GM19452 (cell line): ENCODE measurements at regions not wholly inside any gene's neighbourhood (a gene's known extent, or its start where the extent isn't known, plus 50 kb on each side); places are given as distances from the start of the nearest gene placed in this dataset.
"Not testable (repeated sequence)": the region's sequence is repeated elsewhere in the genome, so short reads cannot be mapped to it uniquely, and the experiment has no call there.

Source experiments
- ATAC-seq: cut with Tn5 transposase; IDR thresholded peaks from one replicate; pipeline ENCODE4 v1.9.1; 2021; ENCODE audit not compliant: unreplicated experiment

DNA sequence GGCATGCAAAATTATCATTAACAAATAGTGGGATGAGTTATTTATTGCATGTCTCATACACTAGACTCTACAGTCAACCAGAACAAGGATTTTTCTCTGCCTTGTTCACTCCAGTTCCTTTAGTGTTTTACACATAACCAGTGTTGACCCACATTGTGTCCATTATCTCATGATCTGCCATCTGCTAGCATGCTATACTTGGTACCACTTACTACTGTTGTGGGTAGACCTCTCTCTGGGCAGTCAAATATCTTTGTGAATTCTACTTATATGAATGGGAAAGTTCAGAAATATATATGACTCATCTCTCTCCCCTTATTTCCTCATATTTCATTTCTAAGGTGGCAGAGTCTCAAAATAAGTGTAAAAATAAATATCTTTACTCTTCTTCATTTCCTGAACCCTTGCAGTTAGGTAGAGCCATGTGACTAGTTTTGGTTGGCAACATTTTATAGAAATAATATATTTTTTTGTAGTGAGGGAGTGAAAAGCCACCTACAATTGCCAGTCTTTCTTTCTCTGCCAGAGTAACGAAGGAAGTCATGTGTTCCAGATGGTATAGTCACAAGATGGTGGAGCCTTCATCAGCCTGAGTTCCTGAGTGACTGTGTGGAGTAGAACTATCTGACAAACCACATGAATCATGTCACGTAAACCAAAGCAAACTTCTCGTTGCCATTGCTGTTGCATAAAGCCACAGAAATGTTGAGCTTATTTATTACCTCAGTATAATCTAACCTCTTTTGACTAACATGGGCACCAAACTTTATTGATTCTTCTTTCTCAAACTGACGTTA lies 704.0 kb downstream of the RNF144A start:
- ATAC-seq, result no peak

DNA sequence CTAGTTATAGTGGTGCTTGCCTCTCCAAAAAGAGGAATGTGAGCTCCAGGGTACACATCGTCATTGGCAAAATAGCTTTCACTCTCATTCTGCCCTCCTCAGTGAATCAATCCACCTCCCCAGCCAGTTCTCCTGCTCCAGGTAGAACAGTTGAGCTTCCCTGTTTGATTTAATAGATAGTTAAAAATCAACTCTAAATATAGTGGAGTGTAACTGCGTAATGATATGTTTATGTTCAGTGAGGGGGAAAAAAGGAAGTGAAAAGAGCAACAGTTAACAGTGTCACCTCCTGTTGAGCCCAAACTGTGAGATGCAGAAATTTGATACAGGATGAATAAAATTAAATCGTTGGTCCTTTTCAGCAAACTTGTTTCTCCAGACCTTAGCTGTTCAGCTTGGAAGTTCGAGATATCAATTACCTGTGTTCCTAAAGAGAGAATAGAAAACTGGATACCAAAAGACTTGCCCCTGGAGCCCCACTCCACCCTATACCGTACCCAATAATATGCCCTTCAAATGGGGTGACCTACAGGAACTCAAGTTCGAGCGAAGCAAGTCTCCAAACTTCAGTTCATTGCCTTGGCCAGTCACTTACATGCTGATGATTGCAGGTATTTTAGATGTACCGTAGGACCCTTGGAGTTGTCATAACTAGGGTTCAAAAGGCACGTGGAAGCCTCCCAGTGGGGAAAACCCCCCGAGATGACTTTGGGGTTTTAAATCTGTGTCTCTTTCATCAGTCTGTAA lies 708.4 kb downstream of the RNF144A start:
- ATAC-seq, result no peak

DNA sequence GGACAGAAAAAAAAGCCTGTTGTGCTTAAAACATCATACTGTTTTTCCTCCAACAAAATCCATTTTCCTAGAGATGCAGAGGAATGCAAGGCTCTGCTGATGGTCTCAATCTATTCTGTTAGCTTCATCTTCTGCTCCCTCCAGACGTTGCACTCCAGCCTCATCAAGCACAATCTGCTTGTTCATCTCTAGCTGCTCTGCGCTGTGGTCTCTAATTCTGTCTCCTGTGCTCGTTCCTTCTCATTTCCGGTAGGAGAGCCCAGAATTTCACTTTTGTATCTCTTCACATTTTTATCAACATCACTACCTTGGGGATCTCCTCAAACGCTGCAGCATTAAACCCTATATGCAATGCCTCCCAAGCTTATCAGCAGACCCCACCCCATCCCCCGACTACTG lies 708.9 kb downstream of the RNF144A start:
- ATAC-seq, result no peak

DNA sequence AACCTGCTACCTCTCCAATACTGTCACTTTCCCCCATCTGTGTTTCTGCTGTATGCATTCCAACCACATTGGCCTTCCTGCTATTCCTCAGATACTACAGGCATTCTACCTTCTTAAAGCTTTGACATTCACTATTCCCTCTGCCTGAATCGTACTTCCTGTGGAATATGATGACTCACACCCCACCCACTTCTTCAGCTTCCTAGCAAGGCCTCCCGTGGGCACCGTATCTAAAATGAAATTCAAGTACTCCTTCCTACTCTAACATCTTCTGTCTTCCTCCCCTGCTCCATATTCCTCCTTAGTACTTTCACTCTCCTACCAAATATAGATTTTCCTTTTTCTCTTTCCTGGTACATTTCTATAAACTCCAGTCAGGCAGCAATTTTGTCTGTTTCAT lies 710.4 kb downstream of the RNF144A start:
- ATAC-seq, result no peak

GRCh38 chr2:7632420-7632819 lies 715.2 kb downstream of the RNF144A start:
- ATAC-seq, result no peak

GRCh38 chr2:7633566-7634153 lies 716.4 kb downstream of the RNF144A start:
- no peak for ATAC-seq

DNA sequence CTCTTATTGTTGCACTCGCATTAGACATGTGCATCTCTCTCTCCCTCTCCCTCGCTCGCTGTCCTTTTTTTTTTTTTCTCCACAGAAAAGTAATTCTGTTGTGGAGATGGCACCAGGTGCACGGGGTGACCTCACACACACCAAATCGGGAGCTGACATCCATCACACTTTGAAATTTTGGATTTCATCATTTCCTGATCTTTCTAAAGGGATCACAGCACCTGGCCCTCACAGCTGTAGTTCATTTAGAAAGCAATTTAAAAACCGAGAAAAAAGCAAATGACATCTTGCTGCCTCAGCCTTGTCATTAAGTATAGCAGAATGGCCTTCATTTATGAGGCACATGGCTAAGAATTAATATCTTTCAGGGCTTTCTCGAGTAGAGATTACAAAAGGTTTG lies 717.2 kb downstream of the RNF144A start:
- ATAC-seq, result no peak

DNA sequence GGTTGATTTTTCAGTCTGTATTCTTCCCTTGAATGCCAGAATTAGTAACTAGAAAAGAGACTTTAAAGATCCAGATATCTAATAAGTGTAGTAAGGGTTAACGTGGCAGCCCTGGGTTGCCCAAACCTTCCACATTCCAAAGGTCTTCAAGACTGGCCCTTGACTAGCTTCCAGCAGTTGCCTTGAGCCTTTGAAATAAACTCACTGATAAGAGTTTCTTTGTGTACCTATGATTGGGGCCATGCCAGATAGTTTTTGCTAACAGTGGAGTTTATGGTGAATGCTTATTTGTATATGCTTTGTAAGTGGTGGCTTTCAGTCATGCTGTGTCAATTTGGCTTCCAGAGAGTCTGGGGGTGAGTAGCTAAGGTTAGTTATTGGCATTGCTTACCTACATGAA lies 722.3 kb downstream of the RNF144A start:
- no peak for ATAC-seq

DNA sequence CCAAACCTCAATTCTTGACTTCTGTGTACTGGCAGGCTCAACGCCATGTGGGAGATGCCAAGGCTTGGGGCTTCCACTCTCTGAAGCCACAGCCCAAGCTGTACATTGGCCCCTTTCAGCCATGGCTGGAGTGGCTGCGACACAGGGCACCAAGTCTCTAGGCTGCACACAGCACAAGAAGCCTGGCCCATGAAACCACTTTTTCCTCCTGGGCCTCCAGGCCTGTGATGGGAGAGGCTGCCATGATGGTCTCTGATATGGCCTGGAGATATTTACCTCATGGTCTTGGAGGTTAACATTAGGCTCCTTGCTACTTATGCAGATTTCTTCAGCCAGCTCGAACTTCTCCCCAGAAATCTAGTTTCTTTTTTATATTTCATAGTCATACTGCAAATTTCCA lies 724.1 kb downstream of the RNF144A start:
- ATAC-seq, result not testable (repeated sequence)

- no peak for ATAC-seq
Observed at GRCh38 chr2:7646024-7646423, 728.8 kb downstream of the RNF144A start.

GRCh38 chr2:7646661-7647060 lies 729.4 kb downstream of the RNF144A start:
- no peak for ATAC-seq

DNA sequence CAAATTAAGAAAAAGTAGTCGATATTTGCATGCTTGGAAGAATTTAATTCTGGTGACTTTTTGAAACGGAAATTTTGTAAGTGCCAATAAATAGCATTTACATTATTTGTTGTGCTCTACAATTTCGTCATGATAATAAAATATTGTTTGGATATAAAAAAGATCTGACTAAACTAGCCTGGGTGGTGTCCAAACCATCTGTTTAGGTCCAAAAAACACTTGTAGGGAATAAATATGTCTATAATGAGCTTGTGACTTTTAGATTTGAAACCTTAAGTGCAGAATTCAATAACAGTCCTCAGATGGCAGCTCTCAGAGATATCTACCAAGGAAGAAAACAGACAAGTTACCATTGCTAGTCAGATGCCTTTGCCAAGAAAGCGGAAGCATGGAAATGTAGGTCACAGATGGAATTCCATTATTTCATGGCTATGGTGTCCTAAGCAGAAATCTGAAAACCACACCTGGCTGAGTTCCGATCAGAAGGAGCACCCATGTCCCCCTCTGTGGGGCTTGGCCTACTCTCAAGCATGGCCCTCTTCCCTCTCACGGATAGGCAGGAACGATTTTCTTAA lies 731.1 kb downstream of the RNF144A start:
- no peak for ATAC-seq

GRCh38 chr2:7649461-7650228 lies 732.4 kb downstream of the RNF144A start:
- ATAC-seq, result no peak

DNA sequence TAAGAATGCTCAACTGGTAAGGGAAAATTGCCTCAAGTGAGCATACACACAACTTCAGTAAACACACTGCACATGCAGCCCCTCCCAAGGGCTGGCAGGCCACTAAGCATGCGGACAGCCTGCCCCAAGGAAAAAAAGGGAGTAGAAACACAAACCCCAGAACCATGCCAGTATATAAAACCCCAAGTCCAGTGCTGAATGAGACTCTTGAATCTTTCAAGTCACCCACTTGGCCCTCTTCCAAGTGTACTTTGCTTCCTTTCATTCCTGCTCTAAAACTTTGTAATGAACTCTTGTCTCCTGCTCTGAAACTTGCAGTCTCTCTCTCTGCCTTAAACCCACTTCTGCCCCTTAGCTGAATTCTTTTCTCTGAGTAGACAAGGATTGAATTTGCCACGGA lies 736.4 kb downstream of the RNF144A start:
- ATAC-seq, result no peak

GRCh38 chr2:7655629-7656028 lies 738.4 kb downstream of the RNF144A start:
- no peak for ATAC-seq

GRCh38 chr2:7657526-7657925 lies 740.3 kb downstream of the RNF144A start:
- ATAC-seq, result not testable (repeated sequence)

DNA sequence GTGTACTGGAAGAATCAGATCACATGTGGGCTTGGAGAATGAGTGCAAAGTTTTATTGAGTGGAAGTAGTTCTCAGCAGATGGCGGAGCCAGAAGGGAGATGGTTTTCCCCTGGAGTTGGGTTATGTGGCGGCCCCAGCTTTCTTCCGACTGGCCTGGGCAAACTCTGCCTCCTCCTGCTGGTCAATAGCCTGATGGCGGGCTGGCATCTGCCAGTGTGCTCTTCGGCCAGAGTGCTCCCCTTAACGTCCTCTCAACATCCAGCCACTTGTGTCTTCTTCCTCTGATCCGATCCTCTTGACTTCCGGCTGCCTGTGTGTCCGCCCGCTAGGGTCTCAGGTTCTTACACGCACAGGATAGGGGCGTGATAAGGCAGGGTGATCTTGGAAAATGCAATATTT lies 741.3 kb downstream of the RNF144A start:
- ATAC-seq, result no peak

GRCh38 chr2:7660816-7661215 lies 743.6 kb downstream of the RNF144A start:
- ATAC-seq, result no peak

DNA sequence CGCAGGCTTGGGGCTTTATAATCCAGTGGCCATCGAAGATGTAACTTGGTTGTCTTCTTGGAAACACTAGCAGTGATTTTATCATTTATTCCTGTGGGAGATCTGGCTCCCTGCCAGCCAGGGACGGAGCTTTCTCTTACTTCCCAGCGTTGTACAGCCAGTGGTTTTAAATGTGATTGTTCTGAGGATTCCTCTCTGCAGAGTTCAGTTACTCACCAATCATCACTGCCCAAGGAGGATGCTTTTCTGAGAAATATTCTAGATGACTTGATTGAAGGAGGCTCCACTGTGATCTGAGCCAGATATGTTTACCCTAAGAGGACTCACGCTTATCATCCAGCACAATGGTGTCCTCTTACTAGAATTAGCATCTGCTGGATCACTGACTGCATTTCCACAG lies 744.3 kb downstream of the RNF144A start:
- ATAC-seq, result no peak

DNA sequence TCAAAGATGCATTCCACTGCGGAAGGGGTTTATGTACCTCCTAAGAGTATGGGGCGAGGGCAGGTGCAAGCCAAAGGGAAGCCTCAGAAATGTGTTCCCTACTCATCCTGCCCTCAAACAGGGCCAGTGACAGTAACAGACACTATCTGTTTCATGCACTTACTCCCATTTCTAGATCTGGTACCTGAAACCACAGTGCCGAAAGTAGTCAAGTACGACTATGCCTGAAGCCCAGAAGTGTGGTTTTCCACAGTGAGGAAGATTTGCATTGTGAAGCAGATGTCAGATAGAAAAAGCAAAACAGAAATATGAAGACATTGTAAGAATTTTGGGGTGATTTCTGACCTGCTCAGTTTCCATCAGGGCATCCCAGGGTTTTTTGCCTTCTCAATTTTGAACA lies 748.7 kb downstream of the RNF144A start:
- no peak for ATAC-seq
